HCT116 (cell line): ENCODE measurements at regions not wholly inside any gene's neighbourhood (a gene's known extent, or its start where the extent isn't known, plus 50 kb on each side); places are given as distances from the start of the nearest gene placed in this dataset.

Experiments used
- ATAC-seq: fragments of 200-7000 bp; cut with Tn5 transposase; 2 replicates; pipeline ENCODE4 v1.9.1; 2020; ENCODE audit warnings: mild to moderate bottlenecking, moderate library complexity
- BruUV-seq: library from RNA; stranded (reverse); fragments of 400-500 nt; replicated peaks from 2 replicates; lab custom pipeline; 2021; lab: Mats Ljungman, UMichigan
- CTCF ChIA-PET: fragments of 300-600 bp; sonication (Branson Sonifier 250); formaldehyde crosslinking; loops from one replicate; lab custom pipeline; 2021; ENCODE audit warnings: antibody characterized with exemption; lab: Charles Lee
- POLR2A ChIA-PET: fragments of 300-600, 350-600 bp; sonication (Branson Sonifier 250); formaldehyde crosslinking; loops from one replicate; lab custom pipeline; 2021; ENCODE audit warnings: antibody characterized with exemption; lab: Charles Lee
- RAD21 ChIA-PET, 2 experiments: fragments of 300-600 bp; sonication (Branson Sonifier 250); formaldehyde crosslinking; loops; one replicate each; lab custom pipeline; 2023; ENCODE audit warnings: low total read pairs in 2 of 2; ENCODE audit not compliant: uncharacterized antibody in 2 of 2, unreplicated experiment in 2 of 2, low non-redundant PET in 1 of 2; lab: Charles Lee
- DNase-seq: peaks from one replicate; pipeline ENCODE4 v3.0.0-alpha.2; 2010; ENCODE audit warnings: low read depth, low spot score
- H2AFZ ChIP-seq: fragments of 200-600 bp; shearing (Covaris generic), sonication (generic); 2 replicates; pipeline ENCODE4 v1.6.1; 2017; ENCODE audit warnings: low read depth, mixed run types, mixed read lengths, antibody characterized with exemption, low read length; ENCODE audit not compliant: poor library complexity, severe bottlenecking
- H3K27ac ChIP-seq: 2 replicates; pipeline ENCODE4 v1.5.1; 2012; ENCODE audit warnings: low read depth, low read length
- H3K27me3 ChIP-seq: fragments of 200-600 bp; sonication (generic); 2 replicates; pipeline ENCODE4 v1.6.1; 2016; ENCODE audit warnings: mixed run types, low read length, mixed read lengths; ENCODE audit not compliant: insufficient read depth
- H3K36me3 ChIP-seq, 2 experiments: fragments of 200-500 bp in 1 of 2; fragments of 200-600 bp in 1 of 2; sonication (Bioruptor generic) in 1 of 2; sonication (generic) in 1 of 2; 2 replicates each; pipeline versions ENCODE4 v1.5.1 to v1.6.1; 2014 to 2016; ENCODE audit warnings: low read length in 2 of 2, inconsistent platforms in 1 of 2, mixed read lengths in 1 of 2, mixed run types in 1 of 2; ENCODE audit not compliant: insufficient read depth in 2 of 2, control insufficient read depth in 1 of 2
- H3K4me1 ChIP-seq, 2 experiments: fragments of 200-600 bp in 1 of 2; sonication (generic) in 1 of 2; 2 replicates each; pipeline versions ENCODE4 v1.5.1 to v1.6.1; 2012 to 2017; ENCODE audit warnings: low read length in 2 of 2, inconsistent platforms in 1 of 2, mild to moderate bottlenecking in 1 of 2, mixed read lengths in 1 of 2, mixed run types in 1 of 2, moderate library complexity in 1 of 2; ENCODE audit not compliant: insufficient read depth in 2 of 2, control insufficient read depth in 1 of 2
- H3K4me2 ChIP-seq: fragments of 200-600 bp; sonication (generic); 2 replicates; pipeline ENCODE4 v1.6.1; 2017; ENCODE audit warnings: mixed run types, low read length, mixed read lengths
- H3K4me3 ChIP-seq, 2 experiments: fragments of 200-600 bp in 1 of 2; sonication (generic) in 1 of 2; replicated peaks in 1 of 2; 2 replicates each; pipeline ENCODE4 v1.5.1; 2011 to 2016; ENCODE audit warnings: low read length in 2 of 2, control low read depth in 1 of 2, low read depth in 1 of 2, mild to moderate bottlenecking in 1 of 2, mixed read lengths in 1 of 2, mixed run types in 1 of 2
- H3K79me2 ChIP-seq: fragments of 200-600 bp; sonication (generic); 2 replicates; pipeline ENCODE4 v1.6.1; 2017; ENCODE audit warnings: mild to moderate bottlenecking, mixed run types, low read length, moderate library complexity, mixed read lengths; ENCODE audit not compliant: insufficient read depth
- H3K9ac ChIP-seq: fragments of 200-600 bp; sonication (generic); 2 replicates; pipeline ENCODE4 v1.6.1; 2016; ENCODE audit warnings: low read length, mixed read lengths
- H3K9me2 ChIP-seq: fragments of 200-600 bp; sonication (generic), shearing (Covaris generic); 2 replicates; pipeline ENCODE4 v1.6.1; 2017; ENCODE audit warnings: mixed run types, mild to moderate bottlenecking, moderate library complexity; ENCODE audit not compliant: insufficient read depth
- H3K9me3 ChIP-seq, 2 experiments: fragments of 200-500 bp in 1 of 2; fragments of 200-600 bp in 1 of 2; sonication (Bioruptor generic) in 1 of 2; sonication (generic) in 1 of 2; 2 replicates each; pipeline ENCODE4 v1.6.1; 2014 to 2017; ENCODE audit warnings: low read length in 2 of 2, mixed read lengths in 2 of 2, inconsistent platforms in 1 of 2, low read depth in 1 of 2, mild to moderate bottlenecking in 1 of 2, mixed run types in 1 of 2, moderate library complexity in 1 of 2; ENCODE audit not compliant: control insufficient read depth in 1 of 2, insufficient read depth in 1 of 2
- H4K20me1 ChIP-seq: fragments of 200-600 bp; sonication (generic), shearing (Covaris generic); 2 replicates; pipeline ENCODE4 v1.6.1; 2017; ENCODE audit warnings: mixed run types, mild to moderate bottlenecking, moderate library complexity; ENCODE audit not compliant: insufficient read depth
- EGR1 ChIP-seq: IDR thresholded peaks from 2 replicates; pipeline ENCODE4 v1.6.1; 2012; ENCODE audit warnings: low read depth
- EZH2 ChIP-seq: fragments of 200-600 bp; sonication (generic); IDR thresholded peaks from 2 replicates; pipeline ENCODE4 v1.6.1; 2017; ENCODE audit warnings: antibody characterized with exemption, mixed run types
- FOSL1 ChIP-seq: IDR thresholded peaks from 2 replicates; pipeline ENCODE4 v1.6.1; 2012; ENCODE audit warnings: low read depth
- JUND ChIP-seq: IDR thresholded peaks from 2 replicates; pipeline ENCODE4 v1.6.1; 2012
- POLR2A ChIP-seq: IDR thresholded peaks from 2 replicates; pipeline ENCODE4 v1.7.0; 2011; ENCODE audit warnings: borderline replicate concordance; ENCODE audit not compliant: insufficient read depth, insufficient read length; ENCODE audit errors: extremely low read depth
- POLR2AphosphoS5 ChIP-seq: IDR thresholded peaks from 2 replicates; pipeline ENCODE4 v1.6.1; 2011; ENCODE audit warnings: mild to moderate bottlenecking, low read depth, low read length, moderate library complexity
- RAD21 ChIP-seq: IDR thresholded peaks from 2 replicates; pipeline ENCODE4 v1.6.1; 2012; ENCODE audit warnings: low read depth, mild to moderate bottlenecking
- SIN3A ChIP-seq: IDR thresholded peaks from 2 replicates; pipeline ENCODE4 v1.6.1; 2012; ENCODE audit warnings: low read depth
- SP1 ChIP-seq: IDR thresholded peaks from 2 replicates; pipeline ENCODE4 v1.6.1; 2012; ENCODE audit warnings: low read depth
- SRF ChIP-seq: IDR thresholded peaks from 2 replicates; pipeline ENCODE4 v1.6.1; 2012; ENCODE audit warnings: low read depth
- TCF7L2 ChIP-seq: IDR thresholded peaks from 2 replicates; pipeline ENCODE4 v1.7.0; 2011; ENCODE audit warnings: borderline replicate concordance, inconsistent platforms; ENCODE audit not compliant: insufficient read depth, insufficient read length; ENCODE audit errors: extremely low read depth
- YY1 ChIP-seq: IDR thresholded peaks from 2 replicates; pipeline ENCODE4 v1.6.1; 2011; ENCODE audit warnings: low read length, low read depth, moderate library complexity, mild to moderate bottlenecking; ENCODE audit not compliant: insufficient replicate concordance; ENCODE audit errors: extremely low read depth
- ZFX ChIP-seq: fragments of 450-650 bp; IDR thresholded peaks from 2 replicates; pipeline ENCODE4 v1.6.1; 2017
- ZNF274 ChIP-seq: fragments of 200-500 bp; sonication (Bioruptor generic); IDR thresholded peaks from 2 replicates; pipeline ENCODE4 v1.6.1; 2014; ENCODE audit warnings: mild to moderate bottlenecking, low read depth, low read length, inconsistent platforms
- intact Hi-C: fragments of 100-400 bp; cut with micrococcal nuclease; formaldehyde crosslinking; loops from 2 replicates; pipeline ENCODE4 v1.10.0; 2022
- TF ChIP-seq, protein P1 (sequence below): IDR thresholded peaks from 2 replicates; pipeline ENCODE4 v1.6.1; 2011; ENCODE audit warnings: mild to moderate bottlenecking, low read length, moderate library complexity; ENCODE audit not compliant: insufficient replicate concordance; ENCODE audit errors: extremely low read depth
- TF ChIP-seq, protein P2 (sequence below): IDR thresholded peaks from 2 replicates; pipeline ENCODE4 v1.6.1; 2012
- TF ChIP-seq, protein P3 (sequence below): IDR thresholded peaks from 2 replicates; pipeline ENCODE4 v1.6.1; 2012; ENCODE audit warnings: low read depth
- TF ChIP-seq, protein P4 (sequence below): IDR thresholded peaks from 2 replicates; pipeline ENCODE4 v1.6.1; 2012
- TF ChIP-seq, protein P5 (sequence below), 3 experiments: fragments of 200-600 bp in 1 of 3; sonication (generic) in 1 of 3; IDR thresholded peaks in 2 of 3; conservative IDR thresholded peaks in 1 of 3; 2 replicates each; pipeline ENCODE4 v1.5.1; 2012 to 2017; ENCODE audit warnings: low read depth in 2 of 3, low read length in 2 of 3, antibody characterized with exemption in 1 of 3, borderline replicate concordance in 1 of 3, control low read depth in 1 of 3, mild to moderate bottlenecking in 1 of 3, mixed read lengths in 1 of 3, mixed run types in 1 of 3, moderate library complexity in 1 of 3; ENCODE audit not compliant: insufficient read depth in 1 of 3

DNA sequence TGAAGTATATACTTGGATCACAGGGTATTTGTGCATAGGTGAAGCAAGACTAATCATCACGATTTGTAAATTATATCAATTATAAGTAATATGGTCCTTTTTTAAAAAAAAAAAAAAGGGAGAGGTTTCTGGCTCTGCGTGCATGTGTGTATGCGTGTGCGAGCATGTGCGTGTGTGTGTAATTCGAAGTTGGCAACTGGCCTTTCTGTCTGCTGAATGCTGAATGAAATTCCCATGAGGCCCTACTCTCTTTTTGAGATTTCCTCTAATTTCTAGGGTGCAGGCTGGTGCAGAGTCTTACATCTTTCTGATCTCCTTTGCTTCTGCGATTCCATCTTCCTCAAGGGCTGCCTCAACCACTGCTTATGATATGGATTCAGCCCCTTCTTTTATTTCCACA is 212.2 kb downstream of the URB2 start:
- ChIA-PET CTCF (interaction anchor here (0.6 kb wide), 1 partner anchor 11 kb away, joined by 3 read pairs; no protein-coding TSS in a partner anchor), POLR2A (no interaction called here), RAD21 (no interaction called here)
- Histone ChIP-seq H3K9me3 (no peaks in the 10 kb centered on the region), H3K4me2 (no peak overlapping the region), H4K20me1 (no peaks in the 10 kb centered on the region), H2AFZ (no peak overlapping the region), H3K9me2 (no peaks in the 10 kb centered on the region), H3K27ac (no peak overlapping the region), H3K79me2 (no peaks in the 10 kb centered on the region), H3K27me3 (no peaks in the 10 kb centered on the region; the same call in 1 of the 2 replicates), H3K4me3 (no peak overlapping the region), H3K9ac (no peak overlapping the region), H3K36me3 (no peaks in the 10 kb centered on the region), H3K4me1 (no peaks in the 10 kb centered on the region)
- intact Hi-C loops = no loop called here
- DNase-seq (no peak), ATAC-seq (no peak)
- TF ChIP-seq POLR2A = no peak
- no peak for TF ChIP-seq SRF
- TF ChIP-seq SIN3A = no peak
- TF ChIP-seq, protein P1, sequence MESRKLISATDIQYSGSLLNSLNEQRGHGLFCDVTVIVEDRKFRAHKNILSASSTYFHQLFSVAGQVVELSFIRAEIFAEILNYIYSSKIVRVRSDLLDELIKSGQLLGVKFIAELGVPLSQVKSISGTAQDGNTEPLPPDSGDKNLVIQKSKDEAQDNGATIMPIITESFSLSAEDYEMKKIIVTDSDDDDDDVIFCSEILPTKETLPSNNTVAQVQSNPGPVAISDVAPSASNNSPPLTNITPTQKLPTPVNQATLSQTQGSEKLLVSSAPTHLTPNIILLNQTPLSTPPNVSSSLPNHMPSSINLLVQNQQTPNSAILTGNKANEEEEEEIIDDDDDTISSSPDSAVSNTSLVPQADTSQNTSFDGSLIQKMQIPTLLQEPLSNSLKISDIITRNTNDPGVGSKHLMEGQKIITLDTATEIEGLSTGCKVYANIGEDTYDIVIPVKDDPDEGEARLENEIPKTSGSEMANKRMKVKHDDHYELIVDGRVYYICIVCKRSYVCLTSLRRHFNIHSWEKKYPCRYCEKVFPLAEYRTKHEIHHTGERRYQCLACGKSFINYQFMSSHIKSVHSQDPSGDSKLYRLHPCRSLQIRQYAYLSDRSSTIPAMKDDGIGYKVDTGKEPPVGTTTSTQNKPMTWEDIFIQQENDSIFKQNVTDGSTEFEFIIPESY = no peak
- TF ChIP-seq YY1 = no peak
- no peak for TF ChIP-seq EGR1
- no peak for TF ChIP-seq POLR2AphosphoS5
- no peak for TF ChIP-seq RAD21
- TF ChIP-seq, protein P2, sequence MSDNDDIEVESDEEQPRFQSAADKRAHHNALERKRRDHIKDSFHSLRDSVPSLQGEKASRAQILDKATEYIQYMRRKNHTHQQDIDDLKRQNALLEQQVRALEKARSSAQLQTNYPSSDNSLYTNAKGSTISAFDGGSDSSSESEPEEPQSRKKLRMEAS = no peak
- TF ChIP-seq TCF7L2 = no peak
- TF ChIP-seq ZNF274 = no peak
- TF ChIP-seq, protein P3, sequence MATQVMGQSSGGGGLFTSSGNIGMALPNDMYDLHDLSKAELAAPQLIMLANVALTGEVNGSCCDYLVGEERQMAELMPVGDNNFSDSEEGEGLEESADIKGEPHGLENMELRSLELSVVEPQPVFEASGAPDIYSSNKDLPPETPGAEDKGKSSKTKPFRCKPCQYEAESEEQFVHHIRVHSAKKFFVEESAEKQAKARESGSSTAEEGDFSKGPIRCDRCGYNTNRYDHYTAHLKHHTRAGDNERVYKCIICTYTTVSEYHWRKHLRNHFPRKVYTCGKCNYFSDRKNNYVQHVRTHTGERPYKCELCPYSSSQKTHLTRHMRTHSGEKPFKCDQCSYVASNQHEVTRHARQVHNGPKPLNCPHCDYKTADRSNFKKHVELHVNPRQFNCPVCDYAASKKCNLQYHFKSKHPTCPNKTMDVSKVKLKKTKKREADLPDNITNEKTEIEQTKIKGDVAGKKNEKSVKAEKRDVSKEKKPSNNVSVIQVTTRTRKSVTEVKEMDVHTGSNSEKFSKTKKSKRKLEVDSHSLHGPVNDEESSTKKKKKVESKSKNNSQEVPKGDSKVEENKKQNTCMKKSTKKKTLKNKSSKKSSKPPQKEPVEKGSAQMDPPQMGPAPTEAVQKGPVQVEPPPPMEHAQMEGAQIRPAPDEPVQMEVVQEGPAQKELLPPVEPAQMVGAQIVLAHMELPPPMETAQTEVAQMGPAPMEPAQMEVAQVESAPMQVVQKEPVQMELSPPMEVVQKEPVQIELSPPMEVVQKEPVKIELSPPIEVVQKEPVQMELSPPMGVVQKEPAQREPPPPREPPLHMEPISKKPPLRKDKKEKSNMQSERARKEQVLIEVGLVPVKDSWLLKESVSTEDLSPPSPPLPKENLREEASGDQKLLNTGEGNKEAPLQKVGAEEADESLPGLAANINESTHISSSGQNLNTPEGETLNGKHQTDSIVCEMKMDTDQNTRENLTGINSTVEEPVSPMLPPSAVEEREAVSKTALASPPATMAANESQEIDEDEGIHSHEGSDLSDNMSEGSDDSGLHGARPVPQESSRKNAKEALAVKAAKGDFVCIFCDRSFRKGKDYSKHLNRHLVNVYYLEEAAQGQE = no peak
- TF ChIP-seq EZH2 = no peak
- TF ChIP-seq, protein P4, sequence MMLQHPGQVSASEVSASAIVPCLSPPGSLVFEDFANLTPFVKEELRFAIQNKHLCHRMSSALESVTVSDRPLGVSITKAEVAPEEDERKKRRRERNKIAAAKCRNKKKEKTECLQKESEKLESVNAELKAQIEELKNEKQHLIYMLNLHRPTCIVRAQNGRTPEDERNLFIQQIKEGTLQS = no peak
- TF ChIP-seq FOSL1 = no peak
- TF ChIP-seq SP1 = no peak
- TF ChIP-seq ZFX = no peak
- TF ChIP-seq, protein P5, sequence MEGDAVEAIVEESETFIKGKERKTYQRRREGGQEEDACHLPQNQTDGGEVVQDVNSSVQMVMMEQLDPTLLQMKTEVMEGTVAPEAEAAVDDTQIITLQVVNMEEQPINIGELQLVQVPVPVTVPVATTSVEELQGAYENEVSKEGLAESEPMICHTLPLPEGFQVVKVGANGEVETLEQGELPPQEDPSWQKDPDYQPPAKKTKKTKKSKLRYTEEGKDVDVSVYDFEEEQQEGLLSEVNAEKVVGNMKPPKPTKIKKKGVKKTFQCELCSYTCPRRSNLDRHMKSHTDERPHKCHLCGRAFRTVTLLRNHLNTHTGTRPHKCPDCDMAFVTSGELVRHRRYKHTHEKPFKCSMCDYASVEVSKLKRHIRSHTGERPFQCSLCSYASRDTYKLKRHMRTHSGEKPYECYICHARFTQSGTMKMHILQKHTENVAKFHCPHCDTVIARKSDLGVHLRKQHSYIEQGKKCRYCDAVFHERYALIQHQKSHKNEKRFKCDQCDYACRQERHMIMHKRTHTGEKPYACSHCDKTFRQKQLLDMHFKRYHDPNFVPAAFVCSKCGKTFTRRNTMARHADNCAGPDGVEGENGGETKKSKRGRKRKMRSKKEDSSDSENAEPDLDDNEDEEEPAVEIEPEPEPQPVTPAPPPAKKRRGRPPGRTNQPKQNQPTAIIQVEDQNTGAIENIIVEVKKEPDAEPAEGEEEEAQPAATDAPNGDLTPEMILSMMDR (IDR thresholded peaks at IDR 0.05 in 2 of 3, conservative IDR thresholded peaks at IDR 0.05 in 1 of 3; ENCODE audit: borderline replicate concordance in 1 of 3, insufficient read depth in 1 of 3, low read depth in 2 of 3, low read length in 2 of 3) = no peak
- no peak for TF ChIP-seq JUND
- BruUV-seq = no TSS peak
